OCI-M1 (cell line): ENCODE measurements at regions not wholly inside any gene's neighbourhood (a gene's known extent, or its start where the extent isn't known, plus 50 kb on each side); places are given as distances from the start of the nearest gene placed in this dataset.

ENCODE experiments used
- DNase-seq: peaks from one replicate; lab custom pipeline; 2025; lab: John Stamatoyannopoulos, UW

DNA sequence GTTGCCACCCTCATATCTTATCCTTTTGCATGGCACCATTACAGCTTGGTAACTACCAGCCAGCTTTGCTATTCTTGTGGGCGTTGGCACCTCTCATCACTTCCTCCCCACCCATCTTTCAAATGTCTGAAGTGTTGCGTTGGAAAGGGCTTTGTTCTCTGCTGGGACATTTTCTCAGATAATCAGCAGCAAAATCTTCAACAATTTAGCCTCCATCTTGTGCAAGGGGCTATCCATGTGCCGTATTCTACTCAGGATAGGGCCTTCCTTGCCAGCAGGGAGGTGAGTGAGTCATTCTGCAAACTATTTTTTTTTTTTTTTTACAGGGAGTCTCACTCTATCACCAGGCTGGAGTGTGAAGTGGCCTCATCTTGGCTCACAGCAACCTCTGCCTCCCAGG is 62.1 kb upstream of the NUDT12 start:
- no peak for DNase-seq

DNA sequence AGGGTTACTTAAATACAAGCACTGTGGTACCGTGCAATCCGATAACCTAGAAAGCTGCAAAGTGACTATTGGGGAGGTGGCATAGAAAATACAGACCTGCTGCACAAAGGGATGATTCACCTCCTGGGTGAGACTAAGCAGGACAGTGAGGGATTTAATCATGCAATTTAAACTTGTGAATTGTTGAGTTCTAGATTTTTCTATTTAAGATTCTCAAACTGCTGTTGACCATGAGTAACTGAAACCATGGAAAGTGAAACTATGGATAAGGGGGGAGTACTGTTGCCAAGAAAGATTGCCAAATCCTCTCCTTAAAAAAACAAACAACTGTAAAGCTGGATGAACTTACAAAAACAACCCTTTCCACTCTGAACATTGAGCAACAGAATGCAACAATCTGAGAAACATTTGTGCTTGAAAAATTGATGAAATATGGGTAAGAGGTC is 61.5 kb upstream of the NUDT12 start:
- DNase-seq = peak; percentile 9

DNA sequence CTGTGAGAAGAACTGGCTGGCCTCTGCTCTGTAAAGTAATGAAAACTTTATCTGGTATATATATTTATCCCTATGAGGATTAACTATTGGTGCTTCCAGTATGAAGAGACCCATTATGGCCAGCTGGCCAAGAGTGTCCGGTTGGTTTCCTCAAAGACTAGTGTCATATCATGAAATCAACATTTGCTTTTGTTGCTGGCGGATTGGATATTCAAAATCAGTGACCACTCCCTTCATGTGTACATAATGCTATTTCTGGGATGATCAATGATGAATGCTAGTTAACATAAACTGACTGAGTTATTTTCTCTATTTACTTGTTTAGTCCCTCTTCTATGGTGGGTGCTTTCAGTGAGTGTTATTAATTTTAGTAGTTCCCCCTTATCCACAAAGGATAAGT is 60.8 kb upstream of the NUDT12 start:
- DNase-seq = no peak

DNA sequence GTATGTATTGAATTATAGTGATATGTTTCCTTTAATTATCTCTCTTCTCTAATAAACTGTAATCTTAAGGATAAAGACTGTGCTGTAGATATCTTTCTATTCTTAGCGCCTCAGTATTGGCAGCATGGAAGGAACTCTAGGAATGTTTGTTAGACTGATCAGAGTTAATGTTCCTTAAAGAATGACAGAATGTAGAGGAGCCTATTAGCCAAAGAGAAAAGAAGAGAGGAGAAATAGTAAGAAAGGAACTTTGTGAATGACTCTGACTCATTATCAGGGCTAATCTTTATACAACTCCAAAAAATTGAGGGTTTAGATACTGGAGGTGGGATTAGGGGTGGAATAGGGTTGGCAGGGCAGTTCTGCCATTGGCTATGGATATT is 59.0 kb upstream of the NUDT12 start:
- DNase-seq = no peak

DNA sequence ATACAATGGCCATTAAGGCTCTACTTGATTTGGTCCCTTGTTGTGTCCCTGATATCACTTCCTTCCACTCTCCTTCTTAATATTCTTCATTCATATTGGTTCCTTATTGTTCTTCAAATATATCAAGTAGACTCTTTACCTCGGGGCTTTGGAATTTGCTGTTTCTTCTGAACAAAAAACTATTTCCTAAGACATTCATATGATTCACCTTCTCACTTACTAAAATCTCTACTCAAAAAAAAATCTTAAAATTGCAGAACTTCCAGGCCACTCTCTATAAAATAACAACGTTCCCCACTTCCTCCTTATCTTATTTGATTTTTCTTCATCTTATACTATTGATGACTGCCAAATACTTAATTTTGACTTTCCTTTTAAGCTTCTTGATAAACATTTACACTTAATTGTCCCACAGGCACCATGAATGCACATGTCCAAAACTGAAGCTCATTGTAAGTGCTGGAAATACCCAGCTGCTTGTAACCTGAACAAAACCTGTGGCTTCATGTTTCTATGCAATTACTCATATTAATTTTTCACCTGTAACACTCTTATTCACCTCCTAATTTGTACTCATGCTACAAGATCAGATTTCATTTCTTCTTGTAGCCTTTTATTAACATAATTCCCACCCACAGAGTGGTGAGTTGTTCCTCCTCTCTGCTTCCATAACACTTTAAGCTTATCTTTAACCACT is 58.4 kb upstream of the NUDT12 start:
- DNase-seq = no peak

DNA sequence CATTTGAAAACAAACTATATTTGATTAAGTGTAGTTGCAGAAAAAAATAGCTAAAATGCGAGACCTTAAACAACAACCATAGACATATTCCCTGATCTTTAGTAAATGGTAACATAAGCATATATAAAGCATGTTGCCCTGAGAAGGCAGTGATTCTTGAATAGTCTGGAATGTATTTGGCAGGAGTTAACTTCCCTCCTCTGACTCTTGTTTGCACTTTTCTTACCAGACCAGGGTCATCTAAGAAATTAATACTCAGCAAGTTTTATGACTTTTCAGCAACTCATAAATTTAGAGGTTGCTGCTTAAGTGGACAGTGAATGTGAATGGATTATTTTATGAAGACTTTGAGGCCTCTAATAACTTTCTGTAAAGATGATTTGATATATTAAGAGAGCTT is 55.3 kb upstream of the NUDT12 start:
- DNase-seq = no peak

DNA sequence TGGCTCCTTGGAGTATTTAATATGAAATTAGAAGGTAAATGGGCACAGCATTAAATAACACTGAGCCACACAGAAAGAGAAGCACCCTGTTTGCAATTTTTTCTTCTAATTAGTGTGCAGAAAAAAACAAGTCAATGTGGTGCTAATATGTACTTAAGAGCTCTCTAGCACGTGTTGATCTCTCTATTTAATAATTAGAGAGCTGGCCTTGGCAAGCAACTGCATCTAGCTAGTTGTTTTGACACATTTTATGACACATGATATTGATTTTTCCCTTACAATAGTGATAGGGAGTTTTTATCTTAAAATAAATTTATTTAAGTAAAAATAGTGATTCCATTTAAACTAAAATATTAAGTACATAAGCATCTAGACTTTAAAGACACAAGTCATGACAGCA is 54.5 kb upstream of the NUDT12 start:
- DNase-seq = no peak

DNA sequence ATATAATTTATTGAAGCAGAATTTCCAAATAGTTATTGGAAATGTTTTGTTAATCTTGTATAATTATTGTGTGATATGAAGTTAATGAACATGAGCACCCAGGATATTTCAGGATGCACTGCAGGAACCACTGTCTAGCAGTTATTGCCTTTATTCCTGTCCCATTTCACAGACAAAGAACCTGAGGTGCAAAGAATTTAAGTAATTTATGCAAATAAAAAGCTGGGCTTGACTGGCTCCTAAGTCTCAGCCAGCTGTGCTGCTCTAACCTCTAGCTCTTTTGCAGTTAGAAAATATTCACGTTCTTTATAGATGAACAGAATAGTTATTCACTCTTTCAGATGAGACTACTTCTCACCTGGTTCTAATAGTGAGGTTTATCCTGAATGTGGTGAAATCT is 50.0 kb upstream of the NUDT12 start:
- no peak for DNase-seq
